H9 (cell line): ENCODE measurements at regions not wholly inside any gene's neighbourhood (a gene's known extent, or its start where the extent isn't known, plus 50 kb on each side); places are given as distances from the start of the nearest gene placed in this dataset.
"Not testable (repeated sequence)": the region's sequence is repeated elsewhere in the genome, so short reads cannot be mapped to it uniquely, and the experiment has no call there.

Source experiments
- DNase-seq: peaks from one replicate; pipeline ENCODE4 v3.0.0-alpha.2; 2017
- H2AFZ ChIP-seq: one replicate; pipeline ENCODE4 v1.6.1; 2013; ENCODE audit warnings: mild to moderate bottlenecking, low read length, control low read depth, moderate library complexity
- H2AK5ac ChIP-seq: 2 replicates; pipeline ENCODE4 v1.6.1; 2013; ENCODE audit warnings: low read length, control low read depth, mixed read lengths; ENCODE audit not compliant: insufficient read length
- H2BK120ac ChIP-seq: one replicate; pipeline ENCODE4 v1.6.1; 2013; ENCODE audit warnings: low read depth, mild to moderate bottlenecking, low read length, control low read depth, inconsistent platforms; ENCODE audit not compliant: poor library complexity, severe bottlenecking
- H2BK12ac ChIP-seq: 2 replicates; pipeline ENCODE4 v1.6.1; 2013; ENCODE audit warnings: low read length, control low read depth, mixed read lengths, low read depth; ENCODE audit not compliant: insufficient read length
- H2BK15ac ChIP-seq: 2 replicates; pipeline ENCODE4 v1.6.1; 2013; ENCODE audit warnings: low read depth, low read length, control low read depth
- H2BK20ac ChIP-seq: one replicate; pipeline ENCODE4 v1.6.1; 2013; ENCODE audit warnings: low read depth, mild to moderate bottlenecking, low read length, control low read depth, inconsistent platforms; ENCODE audit not compliant: poor library complexity, severe bottlenecking
- H2BK5ac ChIP-seq: 2 replicates; pipeline ENCODE4 v1.6.1; 2013; ENCODE audit warnings: low read length, control low read depth, mixed read lengths; ENCODE audit not compliant: insufficient read length
- H3K14ac ChIP-seq: 2 replicates; pipeline ENCODE4 v1.6.1; 2013; ENCODE audit warnings: low read length, control low read depth; ENCODE audit not compliant: insufficient read depth
- H3K18ac ChIP-seq: 2 replicates; pipeline ENCODE4 v1.6.1; 2013; ENCODE audit warnings: low read depth, mild to moderate bottlenecking, mixed read lengths, low read length, control low read depth; ENCODE audit not compliant: insufficient read length
- H3K23ac ChIP-seq: 2 replicates; pipeline ENCODE4 v1.6.1; 2013; ENCODE audit warnings: low read length, control low read depth, mixed read lengths, low read depth; ENCODE audit not compliant: insufficient read length
- H3K23me2 ChIP-seq: 2 replicates; pipeline ENCODE4 v1.6.1; 2013; ENCODE audit warnings: low read depth, mild to moderate bottlenecking, mixed read lengths, low read length, control low read depth; ENCODE audit not compliant: insufficient read length, poor library complexity, severe bottlenecking
- H3K27ac ChIP-seq: 2 replicates; pipeline ENCODE4 v1.5.1; 2013; ENCODE audit warnings: low read length, control low read depth, mixed read lengths, low read depth; ENCODE audit not compliant: insufficient read length
- H3K27me3 ChIP-seq: 2 replicates; pipeline ENCODE4 v1.6.1; 2013; ENCODE audit warnings: low read length, control low read depth, inconsistent platforms; ENCODE audit not compliant: insufficient read depth
- H3K4ac ChIP-seq: 2 replicates; pipeline ENCODE4 v1.6.1; 2013; ENCODE audit warnings: low read depth, mild to moderate bottlenecking, control low read depth, inconsistent platforms, low read length, moderate library complexity
- H3K4me1 ChIP-seq: 2 replicates; pipeline ENCODE4 v1.6.1; 2013; ENCODE audit warnings: low read length, control low read depth, inconsistent platforms; ENCODE audit not compliant: insufficient read depth
- H3K4me2 ChIP-seq: 2 replicates; pipeline ENCODE4 v1.6.1; 2013; ENCODE audit warnings: low read length, control low read depth, mixed read lengths; ENCODE audit not compliant: insufficient read length, insufficient read depth
- H3K56ac ChIP-seq: 2 replicates; pipeline ENCODE4 v1.6.1; 2013; ENCODE audit warnings: low read depth, mild to moderate bottlenecking, mixed read lengths, low read length, control low read depth; ENCODE audit not compliant: insufficient read length
- H3K79me1 ChIP-seq: 2 replicates; pipeline ENCODE4 v1.6.1; 2013; ENCODE audit warnings: low read depth, mild to moderate bottlenecking, moderate library complexity, low read length, control low read depth, inconsistent platforms; ENCODE audit not compliant: insufficient read depth, poor library complexity, severe bottlenecking
- H3K79me2 ChIP-seq: 2 replicates; pipeline ENCODE4 v1.6.1; 2013; ENCODE audit warnings: low read length, control low read depth, inconsistent platforms; ENCODE audit not compliant: insufficient read depth
- H3K9ac ChIP-seq: 2 replicates; pipeline ENCODE4 v1.6.1; 2013; ENCODE audit warnings: low read length, control low read depth, mixed read lengths; ENCODE audit not compliant: insufficient read length; ENCODE audit errors: extremely low read depth
- H3K9me3 ChIP-seq: one replicate; pipeline ENCODE4 v1.6.1; 2013; ENCODE audit warnings: low read depth, low read length, inconsistent platforms; ENCODE audit not compliant: control insufficient read depth
- H3T11ph ChIP-seq: one replicate; pipeline ENCODE4 v1.6.1; 2013; ENCODE audit warnings: mild to moderate bottlenecking, low read length, control low read depth, inconsistent platforms
- H4K20me1 ChIP-seq: one replicate; pipeline ENCODE4 v1.6.1; 2013; ENCODE audit not compliant: control insufficient read depth, insufficient read length, insufficient read depth
- H4K5ac ChIP-seq: 2 replicates; pipeline ENCODE4 v1.6.1; 2013; ENCODE audit warnings: low read depth, mild to moderate bottlenecking, mixed read lengths, low read length, control low read depth; ENCODE audit not compliant: insufficient read length
- H4K8ac ChIP-seq: replicated peaks from 2 replicates; pipeline ENCODE4 v1.6.1; 2013; ENCODE audit warnings: low read length, control low read depth, mixed read lengths, low read depth; ENCODE audit not compliant: insufficient read length
- H4K91ac ChIP-seq: 2 replicates; pipeline ENCODE4 v1.6.1; 2013; ENCODE audit warnings: low read depth, mild to moderate bottlenecking, moderate library complexity, mixed read lengths, low read length, control low read depth; ENCODE audit not compliant: insufficient read length
- H3K27ac Mint-ChIP-seq, 3 experiments: 2 replicates in 2 of 3; 3 replicates in 1 of 3; pipeline ENCODE4 v1.8.0; 2020 to 2021; ENCODE audit warnings: mixed read lengths in 3 of 3, mild to moderate bottlenecking in 1 of 3, moderate library complexity in 1 of 3
- H3K27me3 Mint-ChIP-seq: 2 replicates; pipeline ENCODE4 v1.8.0; 2021; ENCODE audit warnings: low read depth, mild to moderate bottlenecking, moderate library complexity, mixed read lengths
- H3K36me3 Mint-ChIP-seq, 3 experiments: 2 replicates in 2 of 3; 3 replicates in 1 of 3; pipeline ENCODE4 v1.8.0; 2020 to 2021; ENCODE audit warnings: low read depth in 3 of 3, mixed read lengths in 3 of 3; ENCODE audit not compliant: insufficient read depth in 1 of 3
- H3K4me1 Mint-ChIP-seq, 2 experiments: 2 replicates each; pipeline ENCODE4 v1.8.0; 2020; ENCODE audit warnings: mixed read lengths in 2 of 2
- H3K4me3 Mint-ChIP-seq, 2 experiments: 2 replicates in 1 of 2; 3 replicates in 1 of 2; pipeline ENCODE4 v1.8.0; 2020 to 2021; ENCODE audit warnings: mild to moderate bottlenecking in 2 of 2, mixed read lengths in 2 of 2, moderate library complexity in 1 of 2
- H3K9me3 Mint-ChIP-seq, 2 experiments: 2 replicates in 1 of 2; 3 replicates in 1 of 2; pipeline ENCODE4 v1.8.0; 2020; ENCODE audit warnings: mild to moderate bottlenecking in 2 of 2, mixed read lengths in 2 of 2, moderate library complexity in 1 of 2
- WGBS: extraction: QIAGEN DNeasy Blood & Tissue Kit; methylation state at CpG from one replicate; pipeline ENCODE4 v1.1.7; 2013; ENCODE audit warnings: missing lambda C conversion rate, low lambda C conversion rate, mixed read lengths; ENCODE audit not compliant: insufficient read length; ENCODE audit errors: extremely low coverage; 5-methylcytosine and 5-hydroxymethylcytosine counted together
- TF ChIP-seq, protein P1 (sequence below): fragments of 200-600 bp; sonication (generic); conservative IDR thresholded peaks from 3 replicates; pipeline ENCODE4 v1.8.0; 2021; ENCODE audit warnings: antibody characterized with exemption, mild to moderate bottlenecking

DNA sequence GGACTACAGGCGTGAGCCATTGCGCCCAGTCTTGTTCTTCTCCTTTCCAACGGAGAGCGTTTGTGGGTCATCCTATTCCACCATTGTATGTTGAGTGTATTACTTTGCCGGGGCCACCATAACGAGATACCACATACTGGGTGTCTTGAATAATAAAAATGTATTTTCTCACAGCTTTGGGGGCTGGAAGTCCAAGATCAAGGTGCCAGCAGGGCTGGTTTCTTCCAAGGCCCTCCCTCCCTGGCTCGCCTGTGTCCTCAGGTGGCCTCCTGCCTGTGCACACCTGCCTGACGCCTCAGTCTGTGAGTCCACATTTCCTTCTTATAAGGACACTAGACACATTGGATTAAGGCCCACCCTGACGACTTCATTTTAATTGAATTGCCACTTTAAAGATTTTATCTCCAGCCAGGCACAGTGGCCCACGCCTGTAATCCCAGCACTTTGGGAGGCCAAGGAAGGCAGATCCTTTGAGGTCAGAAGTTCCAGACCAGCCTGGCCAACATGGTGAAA is 175.1 kb downstream of the C9orf50 start:
- H3K14ac ChIP-seq, result no peak overlapping the region
- H3K27ac Mint-ChIP-seq, result no peak overlapping the region
- no peaks in the 10 kb centered on the region for H3K23me2 ChIP-seq
- H3K9ac ChIP-seq, result no peak overlapping the region
- no peaks in the 10 kb centered on the region for H3K4me1 ChIP-seq
- no peak overlapping the region for H2BK20ac ChIP-seq
- no peak overlapping the region for H3K18ac ChIP-seq
- H3K4me2 ChIP-seq, result no peak overlapping the region
- TF ChIP-seq, protein P1, sequence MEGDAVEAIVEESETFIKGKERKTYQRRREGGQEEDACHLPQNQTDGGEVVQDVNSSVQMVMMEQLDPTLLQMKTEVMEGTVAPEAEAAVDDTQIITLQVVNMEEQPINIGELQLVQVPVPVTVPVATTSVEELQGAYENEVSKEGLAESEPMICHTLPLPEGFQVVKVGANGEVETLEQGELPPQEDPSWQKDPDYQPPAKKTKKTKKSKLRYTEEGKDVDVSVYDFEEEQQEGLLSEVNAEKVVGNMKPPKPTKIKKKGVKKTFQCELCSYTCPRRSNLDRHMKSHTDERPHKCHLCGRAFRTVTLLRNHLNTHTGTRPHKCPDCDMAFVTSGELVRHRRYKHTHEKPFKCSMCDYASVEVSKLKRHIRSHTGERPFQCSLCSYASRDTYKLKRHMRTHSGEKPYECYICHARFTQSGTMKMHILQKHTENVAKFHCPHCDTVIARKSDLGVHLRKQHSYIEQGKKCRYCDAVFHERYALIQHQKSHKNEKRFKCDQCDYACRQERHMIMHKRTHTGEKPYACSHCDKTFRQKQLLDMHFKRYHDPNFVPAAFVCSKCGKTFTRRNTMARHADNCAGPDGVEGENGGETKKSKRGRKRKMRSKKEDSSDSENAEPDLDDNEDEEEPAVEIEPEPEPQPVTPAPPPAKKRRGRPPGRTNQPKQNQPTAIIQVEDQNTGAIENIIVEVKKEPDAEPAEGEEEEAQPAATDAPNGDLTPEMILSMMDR, result no peak
- peaks cover 58% of the 10 kb centered on the region for H3K27me3 Mint-ChIP-seq
- no peak overlapping the region for H3K27ac ChIP-seq
- H3K23ac ChIP-seq, result no peak overlapping the region
- H2BK5ac ChIP-seq, result no peak overlapping the region
- H3K79me1 ChIP-seq, result no peaks in the 10 kb centered on the region
- DNase-seq, result no peak
- no peaks in the 10 kb centered on the region for H3K9me3 ChIP-seq
- H4K91ac ChIP-seq, result no peak overlapping the region
- H2BK120ac ChIP-seq, result no peak overlapping the region
- no peaks in the 10 kb centered on the region for H4K20me1 ChIP-seq
- no peak overlapping the region for H4K5ac ChIP-seq
- H3T11ph ChIP-seq, result no peak overlapping the region
- no peak overlapping the region for H3K4ac ChIP-seq
- H3K4me3 Mint-ChIP-seq, result no peak overlapping the region
- no peak overlapping the region for H2AK5ac ChIP-seq
- no peak overlapping the region for H4K8ac ChIP-seq
- H2BK15ac ChIP-seq, result no peak overlapping the region
- H2AFZ ChIP-seq, result no peak overlapping the region
- H3K56ac ChIP-seq, result no peak overlapping the region
- no CpG with 5 or more reads among the region's 10 CpGs for WGBS
- no peaks in the 10 kb centered on the region; a peak in 1 of 5 replicates for H3K9me3 Mint-ChIP-seq
- no peak overlapping the region for H2BK12ac ChIP-seq
- no peaks in the 10 kb centered on the region for H3K36me3 Mint-ChIP-seq
- peaks cover 30 to 33% of the 10 kb centered on the region in 2 experiments for H3K4me1 Mint-ChIP-seq
- H3K79me2 ChIP-seq, result no peaks in the 10 kb centered on the region
- H3K27me3 ChIP-seq, result peaks cover 7% of the 10 kb centered on the region; the same call in 1 of the 2 replicates

DNA sequence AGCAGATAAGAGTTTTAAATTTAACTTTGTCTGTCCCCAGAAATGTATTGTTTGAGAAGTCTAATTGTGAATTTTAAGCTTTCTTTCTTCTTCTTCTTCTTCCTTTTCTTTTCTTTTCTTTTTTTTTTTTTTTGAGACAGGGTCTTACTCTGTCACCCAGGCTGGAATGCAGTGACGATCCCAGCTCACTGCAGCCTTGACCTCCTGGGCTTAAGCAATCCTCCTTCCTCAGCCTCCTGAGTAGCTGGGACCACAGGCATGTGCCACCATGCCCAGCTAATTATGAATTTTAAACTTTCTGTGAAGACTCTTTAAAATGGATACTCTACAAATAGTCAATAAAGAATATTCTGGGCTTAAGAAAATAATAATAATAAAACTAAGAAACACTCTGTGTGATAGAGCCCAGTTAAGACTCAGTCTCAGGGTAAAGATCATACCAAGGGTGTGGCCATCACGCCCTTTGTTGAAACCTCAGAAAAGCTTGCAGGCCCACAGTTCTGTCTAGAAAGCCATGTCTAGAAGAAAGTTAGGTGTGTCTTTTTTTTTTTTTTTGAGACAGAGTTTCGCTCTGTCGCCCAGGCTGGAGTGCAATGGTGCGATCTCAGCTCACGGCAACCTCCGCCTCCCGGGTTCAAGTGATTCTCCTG is 177.3 kb downstream of the C9orf50 start:
- H3K23ac ChIP-seq, H3K79me1 ChIP-seq, H2BK20ac ChIP-seq, H4K20me1 ChIP-seq, H4K8ac ChIP-seq, H3K79me2 ChIP-seq, H3K14ac ChIP-seq, H3K4ac ChIP-seq, H2BK5ac ChIP-seq, H3K23me2 ChIP-seq, H2BK120ac ChIP-seq, H3T11ph ChIP-seq, H3K18ac ChIP-seq, H3K4me3 Mint-ChIP-seq, H3K4me2 ChIP-seq, H3K9me3 ChIP-seq, DNase-seq, H2AK5ac ChIP-seq, H3K9ac ChIP-seq, H2AFZ ChIP-seq, H3K27ac Mint-ChIP-seq, H2BK12ac ChIP-seq, H3K27ac ChIP-seq, H4K5ac ChIP-seq, H3K4me1 ChIP-seq, H3K36me3 Mint-ChIP-seq, H2BK15ac ChIP-seq, H3K56ac ChIP-seq, H3K9me3 Mint-ChIP-seq, H4K91ac ChIP-seq: not testable (repeated sequence)
- Mint-ChIP-seq H3K4me1 (peaks cover 26 to 40% of the 10 kb centered on the region in 2 experiments), H3K27me3 (peaks cover 80% of the 10 kb centered on the region)
- peaks cover 16% of the 10 kb centered on the region; the same call in 1 of the 2 replicates for H3K27me3 ChIP-seq
- no CpG with 5 or more reads among the region's 8 CpGs for WGBS
